Ishikawa (cell line): ENCODE measurements at regions not wholly inside any gene's neighbourhood (a gene's known extent, or its start where the extent isn't known, plus 50 kb on each side); places are given as distances from the start of the nearest gene placed in this dataset.

Experiments used
- CEBPB ChIP-seq: IDR thresholded peaks from 2 replicates; pipeline ENCODE4 v1.6.1; 2012
- CREB1 ChIP-seq: IDR thresholded peaks from 2 replicates; pipeline ENCODE4 v1.6.1; 2012; ENCODE audit warnings: low read depth
- EGR1 ChIP-seq: IDR thresholded peaks from 2 replicates; pipeline ENCODE4 v1.6.1; 2012
- EP300 ChIP-seq: IDR thresholded peaks from 2 replicates; pipeline ENCODE4 v1.6.1; 2012; ENCODE audit warnings: borderline replicate concordance
- FOXM1 ChIP-seq: IDR thresholded peaks from 2 replicates; pipeline ENCODE4 v1.6.1; 2012; ENCODE audit warnings: low read depth, borderline replicate concordance
- MAX ChIP-seq: IDR thresholded peaks from 2 replicates; pipeline ENCODE4 v1.6.1; 2012
- NFIC ChIP-seq: IDR thresholded peaks from 2 replicates; pipeline ENCODE4 v1.6.1; 2012
- RAD21 ChIP-seq: IDR thresholded peaks from 2 replicates; pipeline ENCODE4 v1.6.1; 2012; ENCODE audit warnings: low read depth
- REST ChIP-seq: IDR thresholded peaks from 2 replicates; pipeline ENCODE4 v1.6.1; 2012; ENCODE audit warnings: low read depth, mild to moderate bottlenecking
- TAF1 ChIP-seq: IDR thresholded peaks from 2 replicates; pipeline ENCODE4 v1.6.1; 2012; ENCODE audit warnings: low read depth, mild to moderate bottlenecking
- TCF12 ChIP-seq: IDR thresholded peaks from 2 replicates; pipeline ENCODE4 v1.6.1; 2012; ENCODE audit warnings: low read depth
- TEAD4 ChIP-seq: IDR thresholded peaks from 2 replicates; pipeline ENCODE4 v1.6.1; 2012
- USF1 ChIP-seq: IDR thresholded peaks from 2 replicates; pipeline ENCODE4 v1.6.1; 2012
- YY1 ChIP-seq: IDR thresholded peaks from 2 replicates; pipeline ENCODE4 v1.6.1; 2012; ENCODE audit warnings: low read depth
- ZBTB7A ChIP-seq: IDR thresholded peaks from 2 replicates; pipeline ENCODE4 v1.6.1; 2012; ENCODE audit warnings: low read depth

- TF ChIP-seq USF1 (no peak), TEAD4 (no peak), TCF12 (no peak), EGR1 (no peak), TAF1 (no peak), REST (no peak), CEBPB (no peak), CREB1 (no peak), FOXM1 (no peak), RAD21 (no peak), YY1 (no peak), EP300 (no peak), MAX (no peak)
These were observed 511.0 kb upstream of the ALCAM start for GRCh38 chr3:104855702-104856101.

- TF ChIP-seq TEAD4, result no peak
- no peak for TF ChIP-seq TAF1
- TF ChIP-seq EP300, result no peak
- no peak for TF ChIP-seq MAX
- no peak for TF ChIP-seq USF1
- no peak for TF ChIP-seq ZBTB7A
- TF ChIP-seq FOXM1, result no peak
- no peak for TF ChIP-seq TCF12
- no peak for TF ChIP-seq RAD21
- no peak for TF ChIP-seq CREB1
- TF ChIP-seq CEBPB, result no peak
These were observed 510.0 kb upstream of the ALCAM start for GRCh38 chr3:104856741-104857140.

- TF ChIP-seq EP300 (no peak), ZBTB7A (no peak), CREB1 (no peak), TCF12 (no peak), USF1 (no peak), TAF1 (no peak), MAX (no peak), EGR1 (no peak), TEAD4 (no peak), CEBPB (no peak), RAD21 (no peak), FOXM1 (no peak)
These were observed 498.4 kb upstream of the ALCAM start for GRCh38 chr3:104868291-104868690.

- TF ChIP-seq REST (no peak), TAF1 (no peak), TCF12 (no peak), YY1 (no peak), TEAD4 (no peak), RAD21 (no peak)
These were observed 496.4 kb upstream of the ALCAM start for GRCh38 chr3:104870276-104870675.

- TF ChIP-seq YY1, result no peak
- TF ChIP-seq FOXM1, result no peak
- TF ChIP-seq EP300, result no peak
- TF ChIP-seq MAX, result no peak
- no peak for TF ChIP-seq CEBPB
- TF ChIP-seq EGR1, result no peak
- no peak for TF ChIP-seq TAF1
- TF ChIP-seq TCF12, result no peak
- TF ChIP-seq CREB1, result no peak
- TF ChIP-seq RAD21, result no peak
- TF ChIP-seq USF1, result no peak
- TF ChIP-seq ZBTB7A, result no peak
- no peak for TF ChIP-seq NFIC
- TF ChIP-seq REST, result no peak
- no peak for TF ChIP-seq TEAD4
These were observed 493.4 kb upstream of the ALCAM start for GRCh38 chr3:104873331-104873730.
